Liver (tissue), 7 donors: ENCODE measurements at regions not wholly inside any gene's neighbourhood (a gene's known extent, or its start where the extent isn't known, plus 50 kb on each side); places are given as distances from the start of the nearest gene placed in this dataset.

Source experiments
- DNase-seq: peaks from one replicate; pipeline ENCODE4 v3.0.0-alpha.2; 2017; ENCODE audit warnings: low spot score
- H3K27ac ChIP-seq, 2 donors: one replicate each; pipeline ENCODE4 v1.7.0; 2013; ENCODE audit warnings: inconsistent platforms in 2 of 2, low read length in 2 of 2, control low read depth in 1 of 2, low read depth in 1 of 2, mild to moderate bottlenecking in 1 of 2
- H3K27me3 ChIP-seq, 4 donors: one replicate each; pipeline versions ENCODE4 v1.6.1 to v1.7.0; 2013; ENCODE audit warnings: low read length in 3 of 4, inconsistent platforms in 1 of 4, mild to moderate bottlenecking in 1 of 4, moderate library complexity in 1 of 4; ENCODE audit not compliant: control insufficient read depth in 4 of 4, insufficient read depth in 4 of 4
- H3K36me3 ChIP-seq, 4 donors: one replicate each; pipeline versions ENCODE4 v1.6.1 to v1.7.0; 2013; ENCODE audit warnings: low read length in 3 of 4, mild to moderate bottlenecking in 3 of 4, low read depth in 1 of 4, moderate library complexity in 1 of 4; ENCODE audit not compliant: control insufficient read depth in 4 of 4, insufficient read depth in 3 of 4
- H3K4me1 ChIP-seq, 4 donors: one replicate each; pipeline versions ENCODE4 v1.6.1 to v1.7.0; 2013; ENCODE audit warnings: low read length in 3 of 4, mild to moderate bottlenecking in 3 of 4, moderate library complexity in 1 of 4; ENCODE audit not compliant: control insufficient read depth in 4 of 4, insufficient read depth in 4 of 4
- H3K4me3 ChIP-seq, 3 donors: one replicate each; pipeline versions ENCODE4 v1.6.1 to v1.7.0; 2013; ENCODE audit warnings: low read length in 3 of 3, control low read depth in 1 of 3, low read depth in 1 of 3, mild to moderate bottlenecking in 1 of 3
- H3K9ac ChIP-seq, 2 donors: one replicate each; pipeline ENCODE4 v1.7.0; 2013; ENCODE audit warnings: low read length in 2 of 2, mild to moderate bottlenecking in 2 of 2, moderate library complexity in 2 of 2, control low read depth in 1 of 2, low read depth in 1 of 2
- H3K9me3 ChIP-seq, 4 donors: one replicate each; pipeline versions ENCODE4 v1.6.1 to v1.7.0; 2013; ENCODE audit warnings: low read length in 3 of 4; ENCODE audit not compliant: control insufficient read depth in 4 of 4
- FOXA1 ChIP-seq: IDR thresholded peaks from 2 replicates; pipeline ENCODE4 v1.6.1; 2016; ENCODE audit warnings: antibody characterized with exemption
- FOXA2 ChIP-seq: IDR thresholded peaks from 2 replicates; pipeline ENCODE4 v1.6.1; 2016; ENCODE audit warnings: antibody characterized with exemption
- GABPA ChIP-seq, 2 donors: IDR thresholded peaks in 1 of 2; conservative IDR thresholded peaks in 1 of 2; 2 replicates each; pipeline ENCODE4 v1.6.1; 2016; ENCODE audit warnings: antibody characterized with exemption in 2 of 2, mild to moderate bottlenecking in 1 of 2, moderate library complexity in 1 of 2
- HNF4A ChIP-seq, 2 donors: conservative IDR thresholded peaks; 2 replicates each; pipeline ENCODE4 v1.6.1; 2016; ENCODE audit warnings: antibody characterized with exemption in 2 of 2, mild to moderate bottlenecking in 2 of 2
- NR2F2 ChIP-seq: IDR thresholded peaks from 2 replicates; pipeline ENCODE4 v1.6.1; 2016; ENCODE audit warnings: antibody characterized with exemption
- RAD21 ChIP-seq, 2 donors: IDR thresholded peaks; 2 replicates each; pipeline ENCODE4 v1.6.1; 2016; ENCODE audit warnings: antibody characterized with exemption in 2 of 2, mild to moderate bottlenecking in 2 of 2
- SP1 ChIP-seq: IDR thresholded peaks from 2 replicates; pipeline ENCODE4 v1.6.1; 2018; ENCODE audit warnings: antibody characterized with exemption, mild to moderate bottlenecking
- TAF1 ChIP-seq: conservative IDR thresholded peaks from 2 replicates; pipeline ENCODE4 v1.6.1; 2016; ENCODE audit warnings: antibody characterized with exemption, mild to moderate bottlenecking
- YY1 ChIP-seq: IDR thresholded peaks from 2 replicates; pipeline ENCODE4 v1.6.1; 2016; ENCODE audit warnings: antibody characterized with exemption, mild to moderate bottlenecking
- WGBS: extraction: QIAGEN DNeasy Blood & Tissue Kit; methylation state at CpG from one replicate; pipeline ENCODE4 v1.1.7; 2013; 5-methylcytosine and 5-hydroxymethylcytosine counted together
- TF ChIP-seq, protein P1 (sequence below): IDR thresholded peaks from 2 replicates; pipeline ENCODE4 v1.6.1; 2016; ENCODE audit warnings: antibody characterized with exemption, mild to moderate bottlenecking
- TF ChIP-seq, protein P2 (sequence below): IDR thresholded peaks from 2 replicates; pipeline ENCODE4 v1.6.1; 2016; ENCODE audit warnings: antibody characterized with exemption
- donor health status: healthy.
- donor health status: healthy.
- donor health status: healthy.
- donor health status: healthy.

DNA sequence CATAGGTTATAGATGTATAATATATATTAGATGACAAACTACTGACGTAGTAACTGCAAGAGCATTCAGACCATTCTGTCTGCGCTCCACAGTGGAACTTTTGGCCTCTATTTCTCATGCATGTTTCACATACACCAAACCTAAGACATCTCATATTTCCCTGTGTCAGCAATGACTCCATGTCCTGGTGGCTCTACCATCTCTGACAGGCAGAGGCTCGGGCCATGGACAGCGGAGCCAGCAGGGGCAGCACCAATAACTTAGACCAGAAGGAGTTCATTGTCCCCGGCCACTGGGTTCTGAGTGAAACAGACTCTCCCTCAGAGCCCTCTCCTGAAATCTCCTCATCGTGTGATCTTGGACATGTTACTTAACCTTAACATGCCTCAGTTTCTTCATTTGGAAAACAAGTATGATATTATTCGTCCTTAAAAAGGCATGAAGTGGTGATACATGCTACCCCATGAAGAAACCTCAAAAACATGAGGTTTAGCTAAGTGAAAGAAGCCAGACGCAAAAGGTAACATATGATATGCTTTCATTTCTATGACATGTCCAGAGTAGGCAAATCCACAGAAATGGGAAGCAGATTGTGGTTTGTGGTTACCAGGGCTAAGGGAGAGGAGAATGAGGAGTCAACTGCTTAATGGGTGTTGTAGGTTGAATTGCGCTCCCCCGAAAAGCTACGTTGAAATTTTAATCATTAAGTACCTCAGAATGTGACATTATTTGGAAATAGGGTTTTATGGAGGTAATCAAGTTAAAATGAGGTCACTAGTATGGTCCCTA, 564.0 kb upstream of the JARID2 start (continued):
- TF ChIP-seq, protein P1, sequence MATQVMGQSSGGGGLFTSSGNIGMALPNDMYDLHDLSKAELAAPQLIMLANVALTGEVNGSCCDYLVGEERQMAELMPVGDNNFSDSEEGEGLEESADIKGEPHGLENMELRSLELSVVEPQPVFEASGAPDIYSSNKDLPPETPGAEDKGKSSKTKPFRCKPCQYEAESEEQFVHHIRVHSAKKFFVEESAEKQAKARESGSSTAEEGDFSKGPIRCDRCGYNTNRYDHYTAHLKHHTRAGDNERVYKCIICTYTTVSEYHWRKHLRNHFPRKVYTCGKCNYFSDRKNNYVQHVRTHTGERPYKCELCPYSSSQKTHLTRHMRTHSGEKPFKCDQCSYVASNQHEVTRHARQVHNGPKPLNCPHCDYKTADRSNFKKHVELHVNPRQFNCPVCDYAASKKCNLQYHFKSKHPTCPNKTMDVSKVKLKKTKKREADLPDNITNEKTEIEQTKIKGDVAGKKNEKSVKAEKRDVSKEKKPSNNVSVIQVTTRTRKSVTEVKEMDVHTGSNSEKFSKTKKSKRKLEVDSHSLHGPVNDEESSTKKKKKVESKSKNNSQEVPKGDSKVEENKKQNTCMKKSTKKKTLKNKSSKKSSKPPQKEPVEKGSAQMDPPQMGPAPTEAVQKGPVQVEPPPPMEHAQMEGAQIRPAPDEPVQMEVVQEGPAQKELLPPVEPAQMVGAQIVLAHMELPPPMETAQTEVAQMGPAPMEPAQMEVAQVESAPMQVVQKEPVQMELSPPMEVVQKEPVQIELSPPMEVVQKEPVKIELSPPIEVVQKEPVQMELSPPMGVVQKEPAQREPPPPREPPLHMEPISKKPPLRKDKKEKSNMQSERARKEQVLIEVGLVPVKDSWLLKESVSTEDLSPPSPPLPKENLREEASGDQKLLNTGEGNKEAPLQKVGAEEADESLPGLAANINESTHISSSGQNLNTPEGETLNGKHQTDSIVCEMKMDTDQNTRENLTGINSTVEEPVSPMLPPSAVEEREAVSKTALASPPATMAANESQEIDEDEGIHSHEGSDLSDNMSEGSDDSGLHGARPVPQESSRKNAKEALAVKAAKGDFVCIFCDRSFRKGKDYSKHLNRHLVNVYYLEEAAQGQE = no peak
- TF ChIP-seq HNF4A (conservative IDR thresholded peaks at IDR 0.05) (no peak), FOXA1 (no peak), FOXA2 (no peak), TAF1 (no peak), NR2F2 (no peak), YY1 (no peak)

DNA sequence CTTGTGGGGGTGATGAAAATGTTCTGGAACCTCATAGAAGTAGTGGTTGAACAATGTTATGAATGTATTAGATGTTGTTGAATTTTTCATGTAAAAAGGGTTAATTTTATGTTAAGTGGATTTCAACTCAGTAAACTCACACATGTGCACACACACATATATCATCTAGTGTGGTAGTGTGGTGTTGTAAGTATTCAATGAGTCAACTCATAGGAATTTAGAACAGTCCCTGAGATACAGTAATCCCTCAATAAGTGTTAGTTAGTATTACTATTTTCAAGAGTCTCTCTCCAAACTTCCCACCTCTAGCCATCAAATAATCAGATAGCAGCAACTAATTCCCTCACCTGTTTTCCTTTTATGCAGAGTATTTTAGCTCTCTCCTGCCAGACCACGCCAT, 563.1 kb upstream of the JARID2 start:
- Histone ChIP-seq H3K27me3 (no peaks in the 10 kb centered on the region), H3K9me3 (no peaks in the 10 kb centered on the region), H3K4me3 (no peak overlapping the region)

DNA sequence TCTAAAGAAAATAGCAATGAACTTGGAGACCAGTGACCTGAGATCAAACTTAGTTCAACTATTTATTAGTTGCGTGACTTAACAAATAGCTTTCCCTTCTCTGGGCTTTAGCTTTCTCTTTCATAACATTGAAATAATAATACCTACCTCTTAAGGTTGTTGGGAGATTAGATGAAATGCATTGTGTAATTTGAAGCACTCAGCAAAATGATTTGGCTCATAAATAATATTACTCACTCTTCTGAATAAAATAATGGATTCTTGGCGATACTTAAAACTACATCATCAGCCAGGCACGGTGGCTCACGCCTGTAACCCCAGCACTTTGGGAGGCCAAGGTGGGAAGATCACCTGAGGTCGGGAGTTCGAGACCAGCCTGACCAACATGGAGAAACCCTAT, 556.2 kb upstream of the JARID2 start:
- H3K27me3 ChIP-seq = no peaks in the 10 kb centered on the region
- H3K9me3 ChIP-seq = no peaks in the 10 kb centered on the region
- WGBS = 96% methylated on average over 6 of the region's 6 CpGs
- no peak overlapping the region for H3K9ac ChIP-seq
- H3K4me1 ChIP-seq = no peaks in the 10 kb centered on the region
- H3K36me3 ChIP-seq = no peaks in the 10 kb centered on the region
- no peak for DNase-seq
- H3K4me3 ChIP-seq = no peak overlapping the region
- no peak overlapping the region for H3K27ac ChIP-seq
- TF ChIP-seq GABPA (IDR thresholded peaks at IDR 0.05 in 1 of 2, conservative IDR thresholded peaks at IDR 0.05 in 1 of 2) = no peak
- TF ChIP-seq, protein P2, sequence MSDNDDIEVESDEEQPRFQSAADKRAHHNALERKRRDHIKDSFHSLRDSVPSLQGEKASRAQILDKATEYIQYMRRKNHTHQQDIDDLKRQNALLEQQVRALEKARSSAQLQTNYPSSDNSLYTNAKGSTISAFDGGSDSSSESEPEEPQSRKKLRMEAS = no peak
- no peak for TF ChIP-seq FOXA2
- no peak for TF ChIP-seq RAD21 (IDR thresholded peaks at IDR 0.05)

More for the DNA sequence above, 563.1 kb upstream of the JARID2 start:
- H3K9ac ChIP-seq = no peak overlapping the region
- H3K4me1 ChIP-seq = no peaks in the 10 kb centered on the region
- no peak overlapping the region for H3K27ac ChIP-seq
- TF ChIP-seq NR2F2 (no peak), FOXA2 (no peak), SP1 (no peak), TAF1 (no peak), YY1 (no peak), GABPA (IDR thresholded peaks at IDR 0.05 in 1 of 2, conservative IDR thresholded peaks at IDR 0.05 in 1 of 2) (no peak)
- WGBS = 100% methylated on average over 1 of the region's 1 CpG
- DNase-seq = no peak
- no peaks in the 10 kb centered on the region for H3K36me3 ChIP-seq
